CD14-positive monocyte (primary cell): ENCODE measurements at regions not wholly inside any gene's neighbourhood (a gene's known extent, or its start where the extent isn't known, plus 50 kb on each side); places are given as distances from the start of the nearest gene placed in this dataset.

Experiments used
- DNase-seq, 3 donors: peaks; one replicate each; pipeline ENCODE4 v3.0.0-alpha.2; 2011 to 2022
- H2AFZ ChIP-seq: 2 replicates; pipeline ENCODE4 v1.6.0; 2012; ENCODE audit warnings: mild to moderate bottlenecking, low read depth, low read length, inconsistent platforms; ENCODE audit not compliant: insufficient read depth, poor library complexity, severe bottlenecking
- H3K27ac ChIP-seq, 2 donors: 1 replicate in 1 of 2; 2 replicates in 1 of 2; pipeline ENCODE4 v1.5.1; 2012 to 2013; ENCODE audit warnings: low read length in 2 of 2, control low read depth in 1 of 2, inconsistent platforms in 1 of 2, low read depth in 1 of 2, mild to moderate bottlenecking in 1 of 2
- H3K27me3 ChIP-seq, 2 donors: one replicate each; pipeline versions ENCODE4 v1.6.0 to v1.6.1; 2011 to 2013; ENCODE audit warnings: low read length in 2 of 2; ENCODE audit not compliant: control insufficient read depth in 2 of 2, insufficient read depth in 2 of 2
- H3K36me3 ChIP-seq, 2 donors: replicated peaks in 1 of 2; 1 replicate in 1 of 2; 2 replicates in 1 of 2; pipeline versions ENCODE4 v1.5.1 to v1.6.1; 2012 to 2013; ENCODE audit warnings: low read length in 2 of 2, control low read depth in 1 of 2, inconsistent platforms in 1 of 2, mild to moderate bottlenecking in 1 of 2; ENCODE audit not compliant: insufficient read depth in 2 of 2, control insufficient read depth in 1 of 2
- H3K4me1 ChIP-seq, 2 donors: 1 replicate in 1 of 2; 2 replicates in 1 of 2; pipeline versions ENCODE4 v1.5.1 to v1.6.1; 2012 to 2013; ENCODE audit warnings: low read length in 2 of 2, control low read depth in 1 of 2, inconsistent platforms in 1 of 2, mild to moderate bottlenecking in 1 of 2, moderate library complexity in 1 of 2; ENCODE audit not compliant: insufficient read depth in 2 of 2, control insufficient read depth in 1 of 2
- H3K4me2 ChIP-seq: replicated peaks from 2 replicates; pipeline ENCODE3; 2012; ENCODE audit warnings: low read length, moderate library complexity, mild to moderate bottlenecking; ENCODE audit not compliant: poor library complexity, severe bottlenecking; ENCODE audit errors: extremely low read depth
- H3K4me3 ChIP-seq, 3 experiments: fragments of 200-600 bp in 1 of 3; sonication (generic) in 1 of 3; replicated peaks in 1 of 3; 1 replicate in 2 of 3; 2 replicates in 1 of 3; pipeline ENCODE4 v1.5.1; 2011 to 2013; ENCODE audit warnings: low read length in 3 of 3, mild to moderate bottlenecking in 3 of 3, control low read depth in 2 of 3, low read depth in 2 of 3, inconsistent platforms in 1 of 3, moderate library complexity in 1 of 3
- H3K79me2 ChIP-seq: 2 replicates; pipeline ENCODE4 v1.6.0; 2012; ENCODE audit warnings: mild to moderate bottlenecking, control low read depth, inconsistent platforms, low read length, moderate library complexity; ENCODE audit not compliant: insufficient read depth
- H3K9ac ChIP-seq: 2 replicates; pipeline ENCODE4 v1.6.0; 2017; ENCODE audit warnings: low read length, mild to moderate bottlenecking; ENCODE audit not compliant: insufficient read depth, poor library complexity, severe bottlenecking
- H3K9me3 ChIP-seq, 2 donors: replicated peaks in 1 of 2; 1 replicate in 1 of 2; 2 replicates in 1 of 2; pipeline versions ENCODE4 v1.5.1 to v1.6.1; 2012 to 2013; ENCODE audit warnings: low read length in 2 of 2, control low read depth in 1 of 2; ENCODE audit not compliant: control insufficient read depth in 1 of 2, insufficient read depth in 1 of 2
- H4K20me1 ChIP-seq: 2 replicates; pipeline ENCODE4 v1.6.0; 2012; ENCODE audit warnings: mild to moderate bottlenecking, low read length, control low read depth, moderate library complexity; ENCODE audit not compliant: insufficient read depth
- H3K27ac Mint-ChIP-seq, 7 donors: one replicate each; pipeline ENCODE4 v1.8.0; 2020; ENCODE audit warnings: mild to moderate bottlenecking in 7 of 7, mixed read lengths in 7 of 7, moderate library complexity in 6 of 7, inconsistent platforms in 2 of 7
- H3K27me3 Mint-ChIP-seq, 3 donors: one replicate each; pipeline ENCODE4 v1.8.0; 2021 to 2022; ENCODE audit warnings: low read depth in 3 of 3, mild to moderate bottlenecking in 3 of 3, mixed read lengths in 3 of 3, moderate library complexity in 3 of 3, inconsistent platforms in 1 of 3
- H3K36me3 Mint-ChIP-seq, 2 donors: one replicate each; pipeline ENCODE4 v1.8.0; 2020; ENCODE audit warnings: mixed read lengths in 2 of 2, inconsistent platforms in 1 of 2, mild to moderate bottlenecking in 1 of 2
- H3K4me1 Mint-ChIP-seq: one replicate; pipeline ENCODE4 v1.8.0; 2020; ENCODE audit warnings: mild to moderate bottlenecking, mixed read lengths
- H3K4me3 Mint-ChIP-seq, 2 donors: one replicate each; pipeline ENCODE4 v1.8.0; 2020; ENCODE audit warnings: mild to moderate bottlenecking in 2 of 2, mixed read lengths in 2 of 2, moderate library complexity in 1 of 2
- H3K9me3 Mint-ChIP-seq, 7 donors: one replicate each; pipeline ENCODE4 v1.8.0; 2020 to 2022; ENCODE audit warnings: mixed read lengths in 7 of 7, mild to moderate bottlenecking in 6 of 7, moderate library complexity in 6 of 7, inconsistent platforms in 2 of 7
- WGBS: methylation state at CpG from one replicate; pipeline ENCODE4 v1.1.5; 2013; ENCODE audit warnings: missing lambda C conversion rate; ENCODE audit not compliant: insufficient coverage; 5-methylcytosine and 5-hydroxymethylcytosine counted together
- intact Hi-C, 2 donors: fragments of 100-400 bp; cut with micrococcal nuclease; formaldehyde crosslinking; loops; one replicate each; pipeline versions ENCODE4 v1.15.0 to v1.15.1; 2023
- TF ChIP-seq, protein P1 (sequence below): fragments of 200-600 bp; IDR thresholded peaks from one replicate; pipeline ENCODE4 v1.8.0; 2022; ENCODE audit warnings: antibody characterized with exemption, mild to moderate bottlenecking

DNA sequence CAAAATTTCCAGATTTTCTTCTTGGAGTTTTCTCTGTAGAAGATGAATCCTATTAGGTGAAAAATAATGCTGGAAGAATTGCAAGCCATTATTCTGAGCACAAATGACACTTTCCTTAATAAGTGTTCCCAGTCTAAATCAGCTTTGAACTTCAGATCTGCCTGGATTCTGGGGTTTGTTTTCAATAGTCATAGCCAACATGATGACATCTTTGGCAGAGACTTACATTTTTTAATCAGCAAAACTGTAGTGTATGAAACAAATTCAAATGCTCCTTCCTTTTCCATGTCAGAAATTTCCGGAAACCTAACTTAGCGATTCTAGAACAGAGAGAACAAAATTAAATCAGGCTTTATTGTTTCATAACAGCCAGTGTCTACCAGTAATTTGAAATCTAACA is 88.5 kb downstream of the TSPAN8 start:
- Histone ChIP-seq H3K4me3 (no peak overlapping the region), H3K27ac (no peak overlapping the region), H3K27me3 (no peaks in the 10 kb centered on the region), H3K36me3 (no peaks in the 10 kb centered on the region), H3K4me2 (no peak overlapping the region), H3K9ac (no peak overlapping the region), H4K20me1 (no peaks in the 10 kb centered on the region), H2AFZ (no peak overlapping the region), H3K4me1 (no peaks in the 10 kb centered on the region), H3K79me2 (no peaks in the 10 kb centered on the region), H3K9me3 (peaks cover 3 to 4% of the 10 kb centered on the region in 2 donors)
- H3K9me3 Mint-ChIP-seq = peaks cover 0 to 6% (median 2%) of the 10 kb centered on the region in 7 donors
- H3K27ac Mint-ChIP-seq = no peak overlapping the region
- no peaks in the 10 kb centered on the region for H3K4me1 Mint-ChIP-seq
- no CpG with 5 or more reads among the region's 2 CpGs for WGBS
- H3K27me3 Mint-ChIP-seq = no peaks in the 10 kb centered on the region
- no peaks in the 10 kb centered on the region for H3K36me3 Mint-ChIP-seq
- H3K4me3 Mint-ChIP-seq = no peak overlapping the region
- no peak for DNase-seq
- intact Hi-C loops = no loop called here
- TF ChIP-seq, protein P1, sequence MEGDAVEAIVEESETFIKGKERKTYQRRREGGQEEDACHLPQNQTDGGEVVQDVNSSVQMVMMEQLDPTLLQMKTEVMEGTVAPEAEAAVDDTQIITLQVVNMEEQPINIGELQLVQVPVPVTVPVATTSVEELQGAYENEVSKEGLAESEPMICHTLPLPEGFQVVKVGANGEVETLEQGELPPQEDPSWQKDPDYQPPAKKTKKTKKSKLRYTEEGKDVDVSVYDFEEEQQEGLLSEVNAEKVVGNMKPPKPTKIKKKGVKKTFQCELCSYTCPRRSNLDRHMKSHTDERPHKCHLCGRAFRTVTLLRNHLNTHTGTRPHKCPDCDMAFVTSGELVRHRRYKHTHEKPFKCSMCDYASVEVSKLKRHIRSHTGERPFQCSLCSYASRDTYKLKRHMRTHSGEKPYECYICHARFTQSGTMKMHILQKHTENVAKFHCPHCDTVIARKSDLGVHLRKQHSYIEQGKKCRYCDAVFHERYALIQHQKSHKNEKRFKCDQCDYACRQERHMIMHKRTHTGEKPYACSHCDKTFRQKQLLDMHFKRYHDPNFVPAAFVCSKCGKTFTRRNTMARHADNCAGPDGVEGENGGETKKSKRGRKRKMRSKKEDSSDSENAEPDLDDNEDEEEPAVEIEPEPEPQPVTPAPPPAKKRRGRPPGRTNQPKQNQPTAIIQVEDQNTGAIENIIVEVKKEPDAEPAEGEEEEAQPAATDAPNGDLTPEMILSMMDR = no peak

DNA sequence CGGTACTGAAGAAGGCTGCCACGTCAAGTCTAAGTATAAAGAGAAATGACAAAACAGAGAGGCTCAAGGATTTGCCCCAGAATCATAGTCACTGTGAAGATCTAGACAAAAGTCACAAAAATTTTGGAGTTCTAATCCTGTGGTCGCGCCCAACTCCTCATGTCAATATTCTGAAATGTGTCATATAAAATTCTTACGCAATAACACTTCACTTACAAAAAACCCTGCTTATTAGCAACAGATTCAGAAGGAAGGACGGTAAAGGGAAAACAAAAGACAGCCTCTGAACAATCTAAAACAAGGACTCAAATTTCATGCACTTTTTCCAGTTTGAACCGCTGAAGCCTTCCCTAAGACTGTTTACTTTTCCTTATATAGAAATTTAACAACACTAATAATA is 94.7 kb downstream of the TSPAN8 start:
- intact Hi-C loops = no loop called here
- H3K4me3 Mint-ChIP-seq = no peak overlapping the region
- H3K36me3 ChIP-seq = no peaks in the 10 kb centered on the region
- TF ChIP-seq, protein P1 = no peak
- H3K4me2 ChIP-seq = no peak overlapping the region
- DNase-seq = no peak
- H3K36me3 Mint-ChIP-seq = no peaks in the 10 kb centered on the region
- H3K27me3 ChIP-seq = no peaks in the 10 kb centered on the region
- H2AFZ ChIP-seq = no peak overlapping the region
- H3K4me1 ChIP-seq = no peaks in the 10 kb centered on the region
- H3K27ac Mint-ChIP-seq = no peak overlapping the region
- H3K9me3 ChIP-seq = peaks cover 0 to 2% of the 10 kb centered on the region in 2 donors
- no peak overlapping the region for H3K27ac ChIP-seq
- H3K4me1 Mint-ChIP-seq = no peaks in the 10 kb centered on the region
- no peaks in the 10 kb centered on the region for H3K79me2 ChIP-seq
- H3K27me3 Mint-ChIP-seq = no peaks in the 10 kb centered on the region
- peaks cover 2 to 9% (median 3%) of the 10 kb centered on the region in 7 donors for H3K9me3 Mint-ChIP-seq
- 76% methylated on average over 3 of the region's 7 CpGs for WGBS
- H4K20me1 ChIP-seq = no peaks in the 10 kb centered on the region
- H3K9ac ChIP-seq = no peak overlapping the region
- no peak overlapping the region for H3K4me3 ChIP-seq
